GM19239 (cell line): ENCODE measurements at regions not wholly inside any gene's neighbourhood (a gene's known extent, or its start where the extent isn't known, plus 50 kb on each side); places are given as distances from the start of the nearest gene placed in this dataset.

Experiments used
- DNase-seq: peaks from one replicate; pipeline ENCODE4 v3.0.0; 2011; ENCODE audit warnings: low spot score; ENCODE audit not compliant: insufficient read length
- FAIRE-seq: peaks from 2 replicates; lab custom pipeline; 2011; peaks lifted over from hg19 to GRCh38; lab: Jason Lieb, UNC

DNA sequence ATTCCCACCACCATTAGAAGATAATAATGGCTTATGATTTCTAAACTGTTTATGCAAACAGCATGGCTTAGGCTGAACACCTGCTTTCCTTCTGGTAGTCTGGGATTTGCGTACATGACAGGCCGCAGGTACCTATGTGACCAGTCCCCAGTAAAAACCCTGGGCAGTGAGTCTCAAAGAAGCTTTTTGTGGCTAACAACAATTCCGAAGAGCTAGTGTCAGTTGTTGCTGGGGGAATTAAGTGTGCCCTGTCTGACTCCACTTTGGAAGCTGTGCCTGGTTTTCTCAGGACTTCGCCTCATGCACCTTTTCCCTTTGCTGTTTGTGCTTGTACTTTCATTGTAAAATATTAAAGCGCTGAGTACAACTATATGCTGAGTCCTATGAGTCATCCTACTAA lies 250.2 kb upstream of the MIR17HG start:
- FAIRE-seq (no peak), DNase-seq (no peak)

- DNase-seq (no peak), FAIRE-seq (no peak)
Measured at GRCh38 chr13:91099877-91100276, 247.6 kb upstream of the MIR17HG start.

DNA sequence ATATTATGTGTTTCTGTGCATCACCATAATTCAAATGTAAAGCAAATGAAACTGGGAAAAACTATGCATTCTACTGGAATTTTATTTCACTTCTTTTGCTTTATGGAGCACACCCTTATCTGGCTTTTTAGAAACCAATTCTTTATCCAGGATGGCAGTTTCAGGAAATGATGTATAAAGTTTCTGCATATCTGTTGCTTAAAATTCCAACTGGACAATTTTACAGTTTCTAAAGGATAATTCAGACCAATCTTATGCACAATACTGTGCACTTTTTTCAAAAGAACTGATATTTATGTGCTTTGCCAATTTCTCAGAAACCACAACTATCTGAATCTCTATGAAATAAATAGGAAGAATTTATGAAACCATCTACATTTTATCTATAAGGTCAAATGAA lies 246.5 kb upstream of the MIR17HG start:
- DNase-seq (no peak), FAIRE-seq (no peak)

DNA sequence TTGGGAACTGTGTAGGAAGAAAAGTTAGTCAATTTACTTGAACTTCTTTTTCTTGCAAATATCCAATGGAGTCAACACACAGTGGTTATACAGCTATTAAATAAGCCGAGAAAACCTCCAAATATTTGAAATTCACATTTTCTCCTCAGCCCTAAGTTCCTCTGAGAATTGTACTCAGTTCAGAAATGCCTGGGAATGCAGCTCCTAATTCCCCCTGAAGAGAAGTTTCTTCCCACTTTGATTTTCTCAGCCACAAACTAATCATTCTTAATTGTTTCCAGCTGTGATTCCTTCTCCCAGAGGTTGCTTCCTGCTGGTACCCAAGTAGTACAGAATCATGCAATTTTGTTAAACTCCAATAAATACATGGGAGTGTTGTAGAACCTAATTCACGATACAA lies 246.1 kb upstream of the MIR17HG start:
- DNase-seq (no peak), FAIRE-seq (no peak)

- FAIRE-seq (no peak), DNase-seq (no peak)
Measured at GRCh38 chr13:91105270-91105669, 242.2 kb upstream of the MIR17HG start.

DNA sequence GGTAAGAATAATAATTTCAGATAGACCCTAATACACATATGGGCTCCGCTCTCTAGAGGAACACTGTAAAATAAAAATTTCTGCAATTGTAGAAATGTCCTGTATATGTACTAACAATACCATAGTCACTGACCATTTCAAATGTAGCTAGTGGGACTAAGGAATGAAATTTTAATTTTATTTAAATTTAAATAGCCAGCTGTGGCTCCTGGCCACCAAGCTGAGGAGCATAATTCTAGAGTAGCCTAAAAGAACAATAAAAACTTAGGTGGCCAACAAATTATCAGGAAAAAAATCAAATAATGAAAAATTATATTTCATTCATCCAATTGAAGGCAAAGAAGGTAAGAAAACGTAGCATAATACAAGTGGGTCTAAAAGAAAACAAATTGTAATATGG lies 240.9 kb upstream of the MIR17HG start:
- FAIRE-seq (no peak), DNase-seq (no peak)

- FAIRE-seq, result no peak
Measured at GRCh38 chr13:91108315-91108714, 239.2 kb upstream of the MIR17HG start.

GRCh38 chr13:91111476-91112200 lies 235.8 kb upstream of the MIR17HG start:
- DNase-seq (no peak), FAIRE-seq (no peak)

More at GRCh38 chr13:91108315-91108714, 239.2 kb upstream of the MIR17HG start:
- no peak for DNase-seq

DNA sequence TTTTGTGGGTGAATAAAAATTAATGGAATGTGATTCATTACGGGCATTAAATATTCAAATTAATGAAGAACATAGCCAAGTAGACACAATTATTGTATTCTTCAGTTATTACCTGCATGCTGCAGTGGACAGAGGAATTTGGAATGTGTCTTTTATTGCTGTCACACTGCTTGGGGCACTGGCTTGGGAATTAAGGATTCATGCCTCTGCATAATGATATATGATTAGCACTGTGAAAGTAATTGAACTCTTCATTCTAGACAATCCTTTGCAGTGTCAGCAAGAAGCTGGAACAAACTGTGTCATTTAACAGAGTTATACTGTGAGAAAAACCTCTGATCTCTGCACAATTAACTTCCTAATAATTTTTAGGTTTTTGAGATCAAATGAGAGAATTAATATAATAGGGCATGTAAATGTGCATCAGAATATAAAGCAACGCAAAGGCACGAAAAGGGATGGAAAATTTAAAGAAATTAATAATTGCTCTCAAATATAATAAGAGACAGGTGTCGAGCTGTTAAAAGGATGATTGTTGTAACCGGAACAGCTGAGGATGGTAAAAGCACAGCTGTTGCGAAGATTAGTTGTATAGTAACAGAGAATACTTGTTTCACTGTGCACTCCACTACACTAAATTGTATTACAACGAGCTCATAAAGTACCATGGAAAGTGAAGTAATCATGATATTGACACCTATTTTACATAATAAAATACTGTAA lies 235.1 kb upstream of the MIR17HG start:
- DNase-seq, result no peak
- no peak for FAIRE-seq

DNA sequence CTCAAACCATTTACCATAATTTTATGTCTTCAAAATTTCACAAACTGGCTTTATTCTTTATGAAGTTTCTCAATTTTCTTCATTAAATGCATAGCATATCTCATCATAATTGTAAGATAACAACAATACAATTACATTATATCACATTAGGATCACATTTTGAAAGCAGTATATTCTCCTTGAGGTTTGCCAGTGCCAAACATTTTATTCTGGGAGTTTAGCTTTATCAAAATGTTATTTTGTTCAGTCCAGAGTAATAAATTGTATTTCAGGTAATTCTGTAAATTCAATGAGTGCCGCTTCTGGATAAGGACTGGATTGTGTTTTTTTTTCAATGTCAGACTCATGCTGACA lies 234.6 kb upstream of the MIR17HG start:
- FAIRE-seq, result no peak
- no peak for DNase-seq

DNA sequence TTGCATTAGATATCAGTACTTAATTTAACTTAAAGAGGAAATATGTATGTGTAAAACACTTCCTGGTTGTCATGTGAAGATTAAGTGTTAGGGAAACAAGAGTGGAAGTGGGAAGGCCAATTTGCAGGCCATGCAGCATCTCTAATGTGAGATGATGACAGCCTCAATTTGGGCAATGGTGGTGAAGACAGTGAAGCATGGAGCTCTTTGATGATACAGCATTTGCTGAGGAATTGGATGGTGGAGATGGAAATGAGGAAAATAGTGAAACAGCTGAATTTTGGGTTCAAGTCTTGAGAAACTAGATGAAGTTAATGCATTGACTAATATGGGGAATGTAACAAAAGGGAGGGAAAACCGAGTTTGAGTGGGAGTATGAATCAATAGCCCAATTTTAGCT lies 231.7 kb upstream of the MIR17HG start:
- FAIRE-seq (no peak), DNase-seq (no peak)

- DNase-seq (no peak), FAIRE-seq (no peak)
Measured at GRCh38 chr13:91117351-91117750, 230.1 kb upstream of the MIR17HG start.

GRCh38 chr13:91119643-91120042 lies 227.8 kb upstream of the MIR17HG start:
- no peak for FAIRE-seq

GRCh38 chr13:91122766-91123165 lies 224.7 kb upstream of the MIR17HG start:
- no peak for DNase-seq
- FAIRE-seq, result no peak

More at GRCh38 chr13:91119643-91120042, 227.8 kb upstream of the MIR17HG start:
- DNase-seq, result no peak

- FAIRE-seq (no peak), DNase-seq (no peak)
Measured at GRCh38 chr13:91123456-91124127, 223.9 kb upstream of the MIR17HG start.

DNA sequence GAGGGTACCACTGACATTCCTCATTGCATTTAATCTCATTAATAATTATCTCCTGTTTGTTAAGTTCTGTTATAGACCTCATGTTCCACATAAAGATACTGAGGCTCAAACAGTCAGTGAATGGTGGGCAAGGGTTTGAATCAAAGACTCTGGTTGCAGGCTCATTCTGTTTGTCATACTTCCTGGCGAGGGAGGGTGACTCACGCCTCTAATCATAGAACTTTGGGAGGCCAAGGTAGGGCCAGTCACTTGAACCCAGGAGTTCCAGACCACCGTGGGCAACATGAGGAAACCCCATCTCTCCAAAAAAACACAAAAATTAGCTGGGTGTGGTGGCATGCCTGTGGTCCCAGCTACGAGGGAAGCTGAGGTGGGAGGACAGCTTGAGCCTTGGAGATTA lies 220.7 kb upstream of the MIR17HG start:
- FAIRE-seq, result no peak
- no peak for DNase-seq

GRCh38 chr13:91127995-91128394 lies 219.5 kb upstream of the MIR17HG start:
- FAIRE-seq (no peak), DNase-seq (no peak)

GRCh38 chr13:91132381-91132780 lies 215.1 kb upstream of the MIR17HG start:
- no peak for DNase-seq
- FAIRE-seq, result no peak

DNA sequence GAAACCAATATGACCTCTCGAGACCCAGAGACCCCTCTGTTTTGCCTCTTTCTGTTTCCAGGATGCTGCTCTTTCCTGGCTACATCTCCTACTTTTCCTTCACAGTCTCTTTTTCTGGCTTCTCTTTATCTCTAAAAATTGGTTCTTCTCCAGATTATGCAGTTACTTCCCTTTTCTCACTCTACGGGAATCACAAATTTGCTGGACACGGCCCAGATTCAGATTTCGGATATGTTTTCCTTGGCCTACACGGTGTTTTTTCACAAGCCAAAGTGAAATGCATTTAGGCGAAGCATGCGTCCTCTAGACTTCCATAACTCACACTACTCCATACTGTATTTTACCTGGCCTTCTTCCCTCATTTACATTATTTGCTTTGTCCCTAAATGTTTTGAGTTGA lies 214.7 kb upstream of the MIR17HG start:
- no peak for FAIRE-seq

DNA sequence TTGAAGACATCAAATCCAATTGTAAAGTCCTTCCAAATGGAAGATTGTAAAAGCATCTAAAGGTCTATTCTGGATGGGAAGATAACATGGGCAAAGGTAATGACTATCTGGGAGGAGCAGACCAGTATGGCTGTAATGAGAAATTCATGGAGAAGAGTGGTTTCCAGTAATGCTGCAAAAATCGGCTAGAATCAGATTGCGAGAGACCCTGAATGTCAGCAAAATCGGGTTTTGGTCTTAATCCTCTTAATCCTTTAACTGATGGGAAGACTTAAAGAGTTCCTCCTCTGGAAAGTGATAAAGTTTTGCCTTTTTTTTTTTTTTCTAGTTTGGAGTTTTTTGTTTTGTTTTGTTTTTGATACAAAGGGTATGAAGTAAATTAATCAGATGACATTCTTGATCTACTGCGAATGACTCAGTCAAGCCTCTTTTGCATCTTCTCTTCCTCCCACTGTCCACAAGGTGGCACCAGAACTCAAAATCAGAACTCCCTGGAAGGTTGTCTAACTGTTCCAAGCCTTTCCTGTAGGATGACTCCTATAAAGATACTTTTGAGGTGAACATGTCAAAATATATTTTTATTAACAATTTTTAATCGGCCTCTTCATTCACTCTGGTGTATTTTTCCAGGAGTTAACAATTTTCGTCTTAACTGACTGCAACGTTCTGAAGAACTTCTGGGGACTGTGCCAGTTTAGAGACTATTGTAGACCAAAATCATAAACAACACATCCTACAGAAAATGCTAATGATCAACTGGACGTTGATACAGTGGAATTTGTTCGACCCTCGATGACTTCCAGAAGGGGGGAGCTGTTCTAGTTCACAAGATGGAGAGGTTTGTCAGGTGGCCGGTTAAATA lies 213.3 kb upstream of the MIR17HG start:
- DNase-seq (peak; percentile 6), FAIRE-seq (peak; percentile 68)

More for the DNA sequence above, 214.7 kb upstream of the MIR17HG start:
- DNase-seq, result no peak
